GM23338 (cell line): ENCODE measurements at regions not wholly inside any gene's neighbourhood (a gene's known extent, or its start where the extent isn't known, plus 50 kb on each side); places are given as distances from the start of the nearest gene placed in this dataset.
A peak's percentile ranks its signal among the peaks of the same experiment; 100 is the strongest.

ENCODE experiments used
- ATAC-seq: fragments of 200-7000 bp; cut with Tn5 transposase; 3 replicates; pipeline ENCODE4 v1.9.1; 2020
- DNase-seq: peaks from one replicate; pipeline ENCODE4 v3.0.0-alpha.2; 2015; ENCODE audit warnings: low spot score
- H2AFZ ChIP-seq: fragments of 200-600 bp; sonication (generic); 2 replicates; pipeline ENCODE4 v1.8.0; 2016; ENCODE audit warnings: antibody characterized with exemption, mild to moderate bottlenecking, moderate library complexity
- H3F3A ChIP-seq: fragments of 200-600 bp; sonication (generic); replicated peaks from 2 replicates; pipeline ENCODE4 v1.8.0; 2017; ENCODE audit warnings: antibody characterized with exemption, mixed run types, low read depth
- H3K27ac ChIP-seq: fragments of 200-600 bp; sonication (generic); 2 replicates; pipeline ENCODE4 v1.6.1; 2016; ENCODE audit warnings: low read depth
- H3K27me3 ChIP-seq: fragments of 200-600 bp; sonication (generic); 2 replicates; pipeline ENCODE4 v1.8.0; 2016; ENCODE audit warnings: mild to moderate bottlenecking, mixed run types, moderate library complexity; ENCODE audit not compliant: insufficient read depth
- H3K36me3 ChIP-seq: fragments of 200-600 bp; sonication (generic); 2 replicates; pipeline ENCODE4 v1.8.0; 2016; ENCODE audit warnings: mild to moderate bottlenecking; ENCODE audit not compliant: insufficient read depth
- H3K4me1 ChIP-seq: fragments of 200-600 bp; sonication (generic); 2 replicates; pipeline ENCODE4 v1.8.0; 2016; ENCODE audit warnings: mild to moderate bottlenecking, moderate library complexity; ENCODE audit not compliant: insufficient read depth
- H3K4me2 ChIP-seq: fragments of 200-600 bp; sonication (generic); 2 replicates; pipeline ENCODE4 v1.7.1; 2017; ENCODE audit warnings: mixed run types
- H3K4me3 ChIP-seq: fragments of 200-600 bp; sonication (generic); 2 replicates; pipeline ENCODE4 v1.6.1; 2016; ENCODE audit warnings: mixed run types
- H3K79me2 ChIP-seq: fragments of 200-600 bp; sonication (generic); replicated peaks from 2 replicates; pipeline ENCODE4 v1.8.0; 2017; ENCODE audit warnings: mild to moderate bottlenecking; ENCODE audit not compliant: insufficient read depth
- H3K9me2 ChIP-seq: fragments of 200-600 bp; sonication (generic); 2 replicates; pipeline ENCODE4 v1.8.0; 2017; ENCODE audit not compliant: insufficient read depth
- H4K20me1 ChIP-seq: fragments of 200-600 bp; sonication (generic); replicated peaks from 2 replicates; pipeline ENCODE4 v1.8.0; 2017; ENCODE audit warnings: mild to moderate bottlenecking; ENCODE audit not compliant: insufficient read depth
- H3K27ac Mint-ChIP-seq: 2 replicates; pipeline ENCODE4 v1.8.0; 2020; ENCODE audit warnings: inconsistent platforms, mild to moderate bottlenecking, moderate library complexity, mixed read lengths
- H3K27me3 Mint-ChIP-seq: 3 replicates; pipeline ENCODE4 v1.8.0; 2022; ENCODE audit warnings: low read depth, mild to moderate bottlenecking, moderate library complexity, mixed read lengths, inconsistent platforms; ENCODE audit not compliant: insufficient read depth, poor library complexity
- H3K36me3 Mint-ChIP-seq: 3 replicates; pipeline ENCODE4 v1.8.0; 2021; ENCODE audit warnings: low read depth, mild to moderate bottlenecking, inconsistent platforms, moderate library complexity, mixed read lengths
- H3K4me1 Mint-ChIP-seq: 3 replicates; pipeline ENCODE4 v1.8.0; 2020; ENCODE audit warnings: mild to moderate bottlenecking, inconsistent platforms, mixed read lengths
- H3K4me3 Mint-ChIP-seq: 3 replicates; pipeline ENCODE4 v1.8.0; 2021; ENCODE audit warnings: moderate library complexity, mild to moderate bottlenecking, inconsistent platforms, mixed read lengths
- H3K9me3 Mint-ChIP-seq: 3 replicates; pipeline ENCODE4 v1.8.0; 2020; ENCODE audit warnings: moderate library complexity, mild to moderate bottlenecking, inconsistent platforms, mixed read lengths
- CREB1 ChIP-seq: fragments of 250-450 bp; sonication (Bioruptor Pico); IDR thresholded peaks from 2 replicates; pipeline ENCODE4 v1.5.0; 2020; ENCODE audit warnings: low read depth, mild to moderate bottlenecking, moderate library complexity
- EZH2 ChIP-seq: fragments of 200-600 bp; sonication (generic); IDR thresholded peaks from one replicate; pipeline ENCODE4 v1.8.0; 2017; ENCODE audit warnings: antibody characterized with exemption, mild to moderate bottlenecking, low read depth; ENCODE audit not compliant: unreplicated experiment
- POLR2AphosphoS5 ChIP-seq: IDR thresholded peaks from 2 replicates; pipeline ENCODE4 v1.6.1; 2016; ENCODE audit warnings: antibody characterized with exemption, low read depth
- ZNF462 ChIP-seq: fragments of 250-450 bp; sonication (Bioruptor Pico); IDR thresholded peaks from 2 replicates; pipeline ENCODE4 v1.5.0; 2020; ENCODE audit warnings: mild to moderate bottlenecking, moderate library complexity

- H3K79me2 ChIP-seq: no peaks in the 10 kb centered on the region
- no peak overlapping the region for H3K27ac ChIP-seq
- no peaks in the 10 kb centered on the region for H4K20me1 ChIP-seq
- Mint-ChIP-seq H3K36me3 (no peaks in the 10 kb centered on the region), H3K9me3 (no peaks in the 10 kb centered on the region), H3K27me3 (peaks cover 2% of the 10 kb centered on the region), H3K4me3 (no peak overlapping the region), H3K4me1 (peaks cover 5% of the 10 kb centered on the region; the same call in 1 of the 3 replicates), H3K27ac (no peak overlapping the region)
- no peak overlapping the region for H2AFZ ChIP-seq
- H3K4me3 ChIP-seq: no peak overlapping the region
- no peaks in the 10 kb centered on the region for H3F3A ChIP-seq
- H3K27me3 ChIP-seq: no peaks in the 10 kb centered on the region
- no peak overlapping the region for H3K4me2 ChIP-seq
- no peaks in the 10 kb centered on the region for H3K36me3 ChIP-seq
- TF ChIP-seq POLR2AphosphoS5 (no peak), EZH2 (no peak)
- DNase-seq (no peak), ATAC-seq (no peak)
- H3K4me1 ChIP-seq: no peaks in the 10 kb centered on the region
- 0 out of 2 replicates have a peak, but pooled peaks cover 3% of the 10 kb centered on the region for H3K9me2 ChIP-seq
Measured at GRCh38 chr4:138790706-138791340, 224.8 kb upstream of the NOCT start.

- Histone ChIP-seq H3K4me3 (no peak overlapping the region), H3K79me2 (no peaks in the 10 kb centered on the region), H3K4me1 (no peaks in the 10 kb centered on the region), H3F3A (no peaks in the 10 kb centered on the region), H3K27me3 (no peaks in the 10 kb centered on the region), H3K36me3 (no peaks in the 10 kb centered on the region), H3K27ac (no peak overlapping the region), H4K20me1 (no peaks in the 10 kb centered on the region), H3K9me2 (0 out of 2 replicates have a peak, but pooled peaks cover 3% of the 10 kb centered on the region), H2AFZ (no peak overlapping the region), H3K4me2 (no peak overlapping the region)
- Mint-ChIP-seq H3K36me3 (no peaks in the 10 kb centered on the region), H3K4me1 (peaks cover 5% of the 10 kb centered on the region; the same call in 1 of the 3 replicates), H3K9me3 (no peaks in the 10 kb centered on the region), H3K4me3 (no peak overlapping the region), H3K27me3 (peaks cover 2% of the 10 kb centered on the region), H3K27ac (no peak overlapping the region)
- DNase-seq: peak; percentile 5
- ATAC-seq: no peak
- TF ChIP-seq ZNF462 (CRISPR knock-in tag) (no peak), CREB1 (CRISPR knock-in tag) (no peak)
Measured at GRCh38 chr4:138789796-138790195, 225.8 kb upstream of the NOCT start.
